ENCODE measurements at regions not wholly inside any gene's neighbourhood (a gene's known extent, or its start where the extent isn't known, plus 50 kb on each side); places are given as distances from the start of the nearest gene placed in this dataset.

GRCh38 chr5:57532513-57533497, 50.2 kb upstream of the ACTBL2 start:
- no peaks in the 10 kb centered on the region for H3K9me3 ChIP-seq (ENCODE audit: insufficient read depth, low read depth, low read length)
- peaks cover 11% of the 10 kb centered on the region for H3K4me1 ChIP-seq (ENCODE audit: insufficient read depth, low read length)
- Mint-ChIP-seq H3K4me1 (ENCODE audit: low read depth, unreplicated experiment) (peaks cover 15% of the 10 kb centered on the region), H3K9me3 (ENCODE audit: unreplicated experiment) (no peaks in the 10 kb centered on the region), H3K4me3 (ENCODE audit: unreplicated experiment) (no peak overlapping the region), H3K27ac (ENCODE audit: unreplicated experiment) (peak overlapping the region; percentile 50), H3K27me3 (ENCODE audit: low read depth, unreplicated experiment) (no peaks in the 10 kb centered on the region), H3K36me3 (ENCODE audit: low read depth, unreplicated experiment) (no peaks in the 10 kb centered on the region)
- peak; percentile 76 for DNase-seq (ENCODE audit: low read depth)
- H3K36me3 ChIP-seq (ENCODE audit: insufficient read depth, low read length), result no peaks in the 10 kb centered on the region
- peak overlapping the region; percentile 58 for H3K27ac ChIP-seq (ENCODE audit: low read depth, low read length)
- H4K20me1 ChIP-seq (ENCODE audit: insufficient read depth, low read length), result no peaks in the 10 kb centered on the region
- FAIRE-seq, result no peak
- no peaks in the 10 kb centered on the region for H3K27me3 ChIP-seq (ENCODE audit: insufficient read depth, low read length)
- no peak overlapping the region for H3K4me3 ChIP-seq (ENCODE audit: insufficient read depth, low read depth, low read length)
- H3K4me2 ChIP-seq (ENCODE audit: low read length), result peak overlapping the region; percentile 51
- TF ChIP-seq EZH2 (IDR thresholded peaks at IDR 0.05; ENCODE audit: insufficient read depth, low read length), result no peak
- TF ChIP-seq, protein P1, sequence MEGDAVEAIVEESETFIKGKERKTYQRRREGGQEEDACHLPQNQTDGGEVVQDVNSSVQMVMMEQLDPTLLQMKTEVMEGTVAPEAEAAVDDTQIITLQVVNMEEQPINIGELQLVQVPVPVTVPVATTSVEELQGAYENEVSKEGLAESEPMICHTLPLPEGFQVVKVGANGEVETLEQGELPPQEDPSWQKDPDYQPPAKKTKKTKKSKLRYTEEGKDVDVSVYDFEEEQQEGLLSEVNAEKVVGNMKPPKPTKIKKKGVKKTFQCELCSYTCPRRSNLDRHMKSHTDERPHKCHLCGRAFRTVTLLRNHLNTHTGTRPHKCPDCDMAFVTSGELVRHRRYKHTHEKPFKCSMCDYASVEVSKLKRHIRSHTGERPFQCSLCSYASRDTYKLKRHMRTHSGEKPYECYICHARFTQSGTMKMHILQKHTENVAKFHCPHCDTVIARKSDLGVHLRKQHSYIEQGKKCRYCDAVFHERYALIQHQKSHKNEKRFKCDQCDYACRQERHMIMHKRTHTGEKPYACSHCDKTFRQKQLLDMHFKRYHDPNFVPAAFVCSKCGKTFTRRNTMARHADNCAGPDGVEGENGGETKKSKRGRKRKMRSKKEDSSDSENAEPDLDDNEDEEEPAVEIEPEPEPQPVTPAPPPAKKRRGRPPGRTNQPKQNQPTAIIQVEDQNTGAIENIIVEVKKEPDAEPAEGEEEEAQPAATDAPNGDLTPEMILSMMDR (IDR thresholded peaks at IDR 0.05; ENCODE audit: insufficient read depth, low read depth, low read length), result no peak
- H3K79me2 ChIP-seq (ENCODE audit: insufficient read depth, low read length), result no peaks in the 10 kb centered on the region
- no peak overlapping the region for H3K9ac ChIP-seq (ENCODE audit: low read length)
- peak overlapping the region; percentile 32 for H2AFZ ChIP-seq (ENCODE audit: low read depth, low read length)
